ENCODE measurements at regions not wholly inside any gene's neighbourhood (a gene's known extent, or its start where the extent isn't known, plus 50 kb on each side); places are given as distances from the start of the nearest gene placed in this dataset.

GRCh38 chr1:245054507-245055270 lies 100.1 kb upstream of the KIF26B start:
- Histone ChIP-seq H3K4me3 (no peak overlapping the region), H3K27me3 (no peaks in the 10 kb centered on the region), H3K27ac (no peak overlapping the region), H3K36me3 (peaks cover 0 to 28% (median 0%) of the 10 kb centered on the region in 3 donors), H3K4me1 (peaks cover 0 to 4% (median 0%) of the 10 kb centered on the region in 4 donors), H3K9me3 (no peaks in the 10 kb centered on the region)
- DNase-seq (ENCODE audit: low spot score in 2 of 2) = no peak
- no peak for TF ChIP-seq POLR2A (IDR thresholded peaks at IDR 0.05)
- TF ChIP-seq EP300 (IDR thresholded peaks at IDR 0.05) = no peak
- TF ChIP-seq CTCF (IDR thresholded peaks at IDR 0.05) = no peak
- WGBS, 2 donors = 80 to 90% methylated on average over 11 of the region's 11 CpGs

- no peak for DNase-seq (ENCODE audit: low spot score in 2 of 2)
- Histone ChIP-seq H3K4me3 (no peak overlapping the region), H3K27me3 (no peaks in the 10 kb centered on the region), H3K27ac (no peak overlapping the region), H3K36me3 (peaks cover 0 to 28% (median 0%) of the 10 kb centered on the region in 3 donors), H3K9me3 (no peaks in the 10 kb centered on the region), H3K4me1 (no peaks in the 10 kb centered on the region)
- TF ChIP-seq POLR2A (IDR thresholded peaks at IDR 0.05) (no peak), EP300 (IDR thresholded peaks at IDR 0.05) (no peak), CTCF (IDR thresholded peaks at IDR 0.05) (no peak)
- 81% methylated on average over 7 of the region's 7 CpGs for WGBS, 2 donors
Observed at GRCh38 chr1:245054105-245054504, 100.7 kb upstream of the KIF26B start.

GRCh38 chr1:245052258-245052657 lies 102.5 kb upstream of the KIF26B start:
- H3K4me3 ChIP-seq = no peak overlapping the region
- no peak overlapping the region for H3K27ac ChIP-seq
- peaks cover 0 to 28% (median 0%) of the 10 kb centered on the region in 3 donors for H3K36me3 ChIP-seq
- 95 to 96% methylated on average over 10 of the region's 10 CpGs for WGBS, 2 donors
- H3K9me3 ChIP-seq = no peaks in the 10 kb centered on the region
- H3K27me3 ChIP-seq = no peaks in the 10 kb centered on the region
- no peaks in the 10 kb centered on the region for H3K4me1 ChIP-seq
- no peak for DNase-seq (ENCODE audit: low spot score in 2 of 2)
- no peak for TF ChIP-seq POLR2A (IDR thresholded peaks at IDR 0.05)
- TF ChIP-seq EP300 (IDR thresholded peaks at IDR 0.05) = no peak
- TF ChIP-seq CTCF (IDR thresholded peaks at IDR 0.05) = no peak

GRCh38 chr1:245051349-245052221 lies 103.2 kb upstream of the KIF26B start:
- WGBS, 2 donors = 73 to 78% methylated on average over 18 of the region's 18 CpGs
- Histone ChIP-seq H3K4me1 (no peaks in the 10 kb centered on the region), H3K27ac (no peak overlapping the region), H3K9me3 (no peaks in the 10 kb centered on the region), H3K4me3 (no peak overlapping the region), H3K36me3 (peaks cover 0 to 28% (median 0%) of the 10 kb centered on the region in 3 donors), H3K27me3 (no peaks in the 10 kb centered on the region)
- TF ChIP-seq EP300 (IDR thresholded peaks at IDR 0.05) (no peak), POLR2A (IDR thresholded peaks at IDR 0.05) (no peak), CTCF (IDR thresholded peaks at IDR 0.05) (no peak)
- peak in 1 of 2 donors; percentile 11 for DNase-seq (ENCODE audit: low spot score in 2 of 2)

- Histone ChIP-seq H3K27ac (no peak overlapping the region), H3K36me3 (no peaks in the 10 kb centered on the region), H3K4me3 (no peak overlapping the region), H3K4me1 (peaks cover 0 to 25% (median 5%) of the 10 kb centered on the region in 4 donors), H3K27me3 (no peaks in the 10 kb centered on the region), H3K9me3 (no peaks in the 10 kb centered on the region)
- DNase-seq (ENCODE audit: low spot score in 2 of 2) = no peak
- 79 to 84% methylated on average over 11 of the region's 11 CpGs for WGBS, 2 donors
- TF ChIP-seq CTCF (IDR thresholded peaks at IDR 0.05) = no peak
- no peak for TF ChIP-seq POLR2A (IDR thresholded peaks at IDR 0.05)
- no peak for TF ChIP-seq EP300 (IDR thresholded peaks at IDR 0.05)
Observed at GRCh38 chr1:245046769-245047168, 108.0 kb upstream of the KIF26B start.

All from tibial nerve (tissue), 4 donors.